ENCODE measurements at regions not wholly inside any gene's neighbourhood (a gene's known extent, or its start where the extent isn't known, plus 50 kb on each side); places are given as distances from the start of the nearest gene placed in this dataset.

DNA sequence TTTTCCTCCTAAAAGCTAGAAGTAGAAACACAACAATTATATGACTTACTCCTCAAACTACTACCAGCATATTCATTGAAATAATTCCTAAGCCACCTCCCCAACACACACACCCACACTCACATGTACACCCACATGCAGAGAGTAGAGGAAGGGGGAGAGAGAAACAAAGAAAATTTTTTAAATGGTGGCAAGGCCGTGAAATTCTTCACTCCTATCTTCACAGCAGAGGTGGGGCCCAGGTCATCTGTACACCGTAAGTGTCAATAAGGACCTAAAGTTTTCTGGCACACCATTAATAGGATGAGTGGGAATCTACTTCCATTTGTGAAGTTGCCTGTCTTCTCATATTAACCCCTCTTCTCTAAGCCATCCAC lies 73.9 kb upstream of the EGLN3 start:
- TF ChIP-seq, protein P1, sequence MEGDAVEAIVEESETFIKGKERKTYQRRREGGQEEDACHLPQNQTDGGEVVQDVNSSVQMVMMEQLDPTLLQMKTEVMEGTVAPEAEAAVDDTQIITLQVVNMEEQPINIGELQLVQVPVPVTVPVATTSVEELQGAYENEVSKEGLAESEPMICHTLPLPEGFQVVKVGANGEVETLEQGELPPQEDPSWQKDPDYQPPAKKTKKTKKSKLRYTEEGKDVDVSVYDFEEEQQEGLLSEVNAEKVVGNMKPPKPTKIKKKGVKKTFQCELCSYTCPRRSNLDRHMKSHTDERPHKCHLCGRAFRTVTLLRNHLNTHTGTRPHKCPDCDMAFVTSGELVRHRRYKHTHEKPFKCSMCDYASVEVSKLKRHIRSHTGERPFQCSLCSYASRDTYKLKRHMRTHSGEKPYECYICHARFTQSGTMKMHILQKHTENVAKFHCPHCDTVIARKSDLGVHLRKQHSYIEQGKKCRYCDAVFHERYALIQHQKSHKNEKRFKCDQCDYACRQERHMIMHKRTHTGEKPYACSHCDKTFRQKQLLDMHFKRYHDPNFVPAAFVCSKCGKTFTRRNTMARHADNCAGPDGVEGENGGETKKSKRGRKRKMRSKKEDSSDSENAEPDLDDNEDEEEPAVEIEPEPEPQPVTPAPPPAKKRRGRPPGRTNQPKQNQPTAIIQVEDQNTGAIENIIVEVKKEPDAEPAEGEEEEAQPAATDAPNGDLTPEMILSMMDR (optimal IDR thresholded peaks at IDR 0.05 in 1 of 3, IDR thresholded peaks at IDR 0.05 in 1 of 3, conservative IDR thresholded peaks at IDR 0.05 in 1 of 3; ENCODE audit: extremely low read depth in 1 of 3, insufficient read depth in 2 of 3, low read length in 3 of 3) = no peak
- no peak for TF ChIP-seq EZH2 (IDR thresholded peaks at IDR 0.05; ENCODE audit: low read length)

Measured in keratinocyte (primary cell).